COLO668 (cell line): ENCODE measurements at regions not wholly inside any gene's neighbourhood (a gene's known extent, or its start where the extent isn't known, plus 50 kb on each side); places are given as distances from the start of the nearest gene placed in this dataset.

Source experiments
- DNase-seq: peaks from one replicate; lab custom pipeline; 2025; ENCODE audit not compliant: unreplicated experiment; lab: John Stamatoyannopoulos, UW

DNA sequence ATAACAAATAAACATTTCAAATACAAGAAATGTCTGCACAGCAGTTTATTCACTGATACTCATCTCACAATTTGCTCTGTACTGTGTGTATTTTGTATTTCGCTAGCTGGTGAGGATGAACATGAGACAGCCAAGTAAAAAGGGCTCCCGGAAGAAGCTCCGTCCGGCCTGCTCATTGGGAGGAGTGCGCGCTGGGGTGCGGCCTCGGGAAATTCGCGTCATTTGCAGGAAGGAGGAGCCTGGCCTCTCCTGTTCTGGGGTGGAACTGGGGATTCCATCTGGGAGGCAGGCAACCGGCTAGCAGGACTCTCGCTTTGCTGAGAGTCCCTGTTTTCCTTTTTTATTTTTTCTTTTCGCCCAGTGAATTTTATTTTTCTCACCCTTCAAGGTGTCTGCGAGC is 368.4 kb upstream of the TMEM132C start:
- no peak for DNase-seq

DNA sequence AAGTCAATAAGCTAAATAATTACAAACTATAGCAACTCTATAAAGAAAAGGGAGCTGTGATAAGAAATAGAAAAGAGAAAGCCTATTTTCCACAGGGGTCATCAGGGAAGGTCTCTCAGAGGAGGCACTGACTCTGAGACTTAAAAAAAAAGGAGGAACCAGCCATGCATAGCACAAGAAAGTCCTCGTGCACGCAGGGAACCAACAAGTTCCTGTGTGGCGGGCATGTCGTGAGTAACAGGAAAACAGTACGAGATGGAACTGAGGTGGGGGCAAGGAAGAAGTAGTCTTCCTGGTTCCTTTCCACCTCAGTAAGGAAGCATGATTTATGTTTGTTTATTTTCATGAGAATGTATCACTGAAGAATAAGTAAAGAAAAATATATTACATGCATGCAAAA is 367.0 kb upstream of the TMEM132C start:
- no peak for DNase-seq

DNA sequence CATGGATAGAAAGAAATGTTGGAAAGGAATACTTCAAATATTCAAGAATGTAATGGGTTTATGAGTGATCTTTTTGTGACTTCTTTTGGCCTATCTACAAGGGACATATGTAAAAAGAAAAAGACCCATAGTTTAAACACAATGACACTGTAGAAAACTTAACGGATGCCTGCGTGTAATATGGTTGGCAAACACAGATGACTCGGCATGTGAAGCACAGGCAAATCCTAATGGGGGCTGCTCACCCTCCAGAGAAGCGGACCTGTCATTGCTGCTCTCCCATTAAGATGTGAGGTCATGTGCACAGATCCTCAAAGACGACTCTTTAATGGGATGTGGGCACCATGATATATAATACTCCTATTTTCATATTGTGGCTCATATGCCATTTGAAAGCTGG is 366.6 kb upstream of the TMEM132C start:
- DNase-seq, result no peak

- DNase-seq, result no peak
These were observed 363.8 kb upstream of the TMEM132C start for GRCh38 chr12:127903146-127903545.

- no peak for DNase-seq
These were observed 357.9 kb upstream of the TMEM132C start for GRCh38 chr12:127909041-127909440.

DNA sequence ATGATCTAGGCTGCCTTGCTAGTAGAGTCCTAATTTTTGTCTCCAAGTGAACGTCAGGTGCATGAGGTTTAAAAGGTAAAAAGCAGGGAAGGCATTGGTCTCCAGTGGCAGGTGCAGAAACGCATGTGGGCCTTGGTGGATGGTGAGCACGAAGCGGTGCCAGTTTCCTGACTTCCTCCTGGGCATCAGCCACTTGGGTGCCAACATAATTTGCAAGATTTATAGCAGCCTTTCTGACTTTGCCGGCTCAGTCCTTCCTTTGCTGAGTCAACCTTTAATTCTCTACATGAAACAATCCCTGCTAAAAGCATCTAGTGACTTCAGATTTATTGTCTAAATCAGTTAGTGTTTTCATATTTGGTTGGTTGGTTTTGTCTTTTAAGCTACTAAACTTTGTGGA is 355.7 kb upstream of the TMEM132C start:
- no peak for DNase-seq

- no peak for DNase-seq
These were observed 354.8 kb upstream of the TMEM132C start for GRCh38 chr12:127912035-127912665.

GRCh38 chr12:127923501-127923900 is 343.5 kb upstream of the TMEM132C start:
- DNase-seq, result no peak

- no peak for DNase-seq
These were observed 341.0 kb upstream of the TMEM132C start for GRCh38 chr12:127925971-127926370.

GRCh38 chr12:127928178-127928577 is 338.8 kb upstream of the TMEM132C start:
- DNase-seq, result no peak

DNA sequence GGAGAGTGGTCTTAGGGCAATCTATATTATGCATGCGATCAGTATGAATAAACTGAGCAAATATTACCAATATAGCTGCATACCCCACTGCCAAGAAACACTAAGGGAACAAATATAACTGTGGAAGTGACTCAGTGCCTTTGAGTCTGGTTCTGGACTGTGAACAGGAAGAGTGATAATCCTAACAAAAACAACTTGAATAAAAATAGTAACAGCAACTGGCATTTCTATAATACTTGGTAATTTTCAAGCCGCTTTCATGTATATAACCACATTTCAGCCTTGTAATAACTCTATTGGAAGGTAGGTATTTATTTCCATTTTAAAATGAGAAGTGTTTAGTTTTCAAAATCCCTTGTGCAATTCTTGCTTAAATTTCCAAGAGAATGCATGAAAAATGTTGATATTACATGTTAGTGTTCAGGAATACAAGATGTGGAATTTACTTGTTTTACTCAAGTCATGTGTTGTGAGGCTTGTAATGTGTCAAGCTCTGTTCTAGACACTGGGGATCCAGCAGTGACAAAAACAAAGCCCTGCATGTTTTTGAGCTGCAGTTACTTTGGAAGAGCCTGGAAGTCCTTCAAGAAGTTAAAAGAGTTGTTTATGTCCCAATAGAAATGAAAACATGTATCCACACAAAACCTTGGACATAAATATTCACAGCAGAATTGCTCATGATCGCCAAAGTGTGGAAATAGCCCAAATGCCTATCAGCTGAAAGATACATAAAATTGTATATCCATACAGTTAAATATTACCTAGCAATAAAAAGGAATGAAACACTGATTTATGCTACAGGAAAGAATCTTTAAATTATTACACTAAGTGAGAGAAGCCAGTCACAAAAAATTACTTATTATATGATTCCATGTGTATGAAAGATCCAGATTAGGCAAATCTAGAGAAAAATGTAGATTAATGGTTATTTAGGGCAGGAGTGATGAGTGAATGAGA is 338.1 kb upstream of the TMEM132C start:
- DNase-seq, result no peak

DNA sequence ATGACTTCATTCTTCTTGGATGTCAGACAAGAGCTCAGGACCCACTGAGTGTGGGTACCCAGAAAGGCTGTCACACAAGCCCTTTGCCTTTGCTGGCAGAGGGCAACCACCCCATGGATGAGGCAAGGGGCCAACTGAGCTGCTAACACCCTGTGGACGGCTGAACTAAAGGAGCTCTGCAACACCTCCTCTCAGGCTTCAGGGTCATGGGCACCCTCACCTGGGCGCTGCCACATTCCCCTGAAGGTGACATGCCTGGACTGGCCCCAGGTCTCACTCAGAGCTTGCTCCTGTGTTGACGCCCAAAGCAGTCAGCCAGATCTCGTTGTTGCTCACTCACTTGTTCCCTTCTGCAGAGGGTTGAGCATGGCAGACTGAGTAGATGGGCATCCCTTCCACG is 336.8 kb upstream of the TMEM132C start:
- DNase-seq, result no peak

GRCh38 chr12:127934409-127934808 is 332.6 kb upstream of the TMEM132C start:
- DNase-seq, result no peak

DNA sequence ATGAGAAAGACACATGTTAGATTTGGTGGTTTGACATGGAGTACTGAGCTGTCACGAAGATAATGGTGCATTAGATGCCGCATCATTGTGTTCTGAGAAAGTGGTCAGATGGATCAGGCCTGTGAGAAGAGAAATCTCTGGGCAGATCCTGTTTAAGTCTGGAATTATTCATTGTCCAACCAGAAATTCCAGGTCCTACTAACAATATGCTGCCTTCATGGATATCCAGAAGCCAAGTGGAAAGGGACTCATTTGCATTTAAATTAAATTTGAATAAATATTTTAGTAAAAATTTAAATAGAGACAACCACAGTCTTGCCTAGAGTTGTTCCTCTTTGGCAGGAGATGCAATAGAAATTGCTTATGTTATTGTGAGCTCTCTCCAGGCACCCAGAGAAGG is 330.5 kb upstream of the TMEM132C start:
- DNase-seq, result no peak

- DNase-seq, result no peak
These were observed 325.6 kb upstream of the TMEM132C start for GRCh38 chr12:127941332-127941731.

DNA sequence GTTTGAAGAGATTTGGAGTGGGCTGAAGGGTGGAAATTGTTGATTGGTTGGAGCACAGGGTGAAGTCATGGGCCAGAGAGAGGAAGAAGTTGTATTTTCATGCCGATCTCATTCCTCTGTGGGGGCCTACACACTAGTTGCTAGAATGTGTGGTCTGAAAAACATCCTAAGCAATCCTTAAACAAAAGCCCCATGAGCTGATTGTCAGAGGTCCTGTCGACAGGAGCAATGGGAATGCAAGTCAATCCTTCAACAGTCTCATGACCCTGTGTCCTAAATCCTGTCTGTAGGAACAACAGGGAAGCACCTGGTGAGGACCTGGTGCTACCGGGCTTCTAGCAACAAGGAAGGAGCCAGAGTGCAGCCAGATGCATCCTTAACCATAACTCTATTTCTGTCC is 324.0 kb upstream of the TMEM132C start:
- no peak for DNase-seq

DNA sequence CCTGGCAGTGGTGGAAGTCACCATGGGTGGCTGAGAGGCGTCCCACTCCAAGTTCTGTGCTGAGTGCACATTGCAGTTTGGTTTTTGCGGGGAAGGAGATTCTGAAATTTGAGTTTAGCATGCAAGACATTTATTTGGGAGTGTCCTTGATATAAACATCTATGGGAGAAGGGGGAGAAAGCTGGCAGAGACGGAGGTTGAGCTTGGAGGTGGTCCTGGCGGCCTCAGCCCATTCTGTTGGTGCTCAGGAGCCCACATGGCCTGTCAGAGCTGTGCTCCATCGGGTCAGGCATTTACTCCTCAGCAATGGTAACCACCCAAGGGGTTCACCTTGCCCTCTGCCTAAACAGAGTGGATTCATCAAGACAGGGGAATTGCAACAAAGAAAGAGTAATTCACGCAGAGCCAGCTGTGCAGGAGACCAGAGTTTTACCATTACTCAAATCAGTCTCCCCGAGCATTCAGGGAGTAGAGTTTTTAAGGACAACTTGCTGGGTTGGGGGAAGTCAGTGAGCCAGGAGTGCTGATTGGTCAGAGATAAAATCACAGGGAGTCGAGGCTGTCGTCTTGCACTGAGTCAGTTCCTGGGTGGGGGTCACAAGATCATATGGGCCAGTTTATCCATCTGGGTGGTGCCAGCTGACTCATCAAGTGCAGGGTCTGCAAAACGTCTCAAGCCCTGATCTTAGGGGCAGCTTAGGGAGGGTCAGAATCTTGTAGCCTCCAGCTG is 323.3 kb upstream of the TMEM132C start:
- no peak for DNase-seq

DNA sequence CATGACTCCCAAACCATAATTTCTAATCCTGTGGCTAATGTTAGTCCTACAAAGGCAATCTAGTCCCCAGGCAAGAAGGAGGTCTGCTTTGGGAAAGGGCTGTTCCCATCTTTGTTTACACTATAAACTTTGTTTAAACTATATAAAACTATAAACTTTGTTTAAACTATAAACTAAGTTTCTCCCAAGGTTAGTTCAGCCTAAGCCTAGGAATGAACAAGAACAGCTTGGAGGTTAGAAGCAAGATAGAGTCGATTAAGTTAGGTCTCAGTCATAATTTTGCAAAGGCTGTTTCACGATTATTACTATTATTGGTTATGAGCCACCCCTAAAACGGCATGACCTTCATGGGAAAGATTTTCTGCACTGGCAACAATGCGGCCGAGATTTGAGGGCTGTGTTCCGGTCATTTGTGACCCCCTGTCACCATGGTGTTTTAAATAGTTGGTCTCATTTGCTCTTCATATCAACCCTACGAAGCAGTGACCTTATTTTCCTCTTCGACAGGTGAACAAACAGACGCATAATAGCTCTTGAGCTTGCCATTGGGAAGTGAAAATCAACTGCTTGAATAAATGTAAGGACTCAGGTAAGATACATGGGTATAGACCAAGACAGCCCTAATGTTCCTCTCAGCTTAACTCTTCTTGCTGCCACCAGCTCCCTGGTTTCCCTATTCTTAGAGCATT is 322.6 kb upstream of the TMEM132C start:
- no peak for DNase-seq

DNA sequence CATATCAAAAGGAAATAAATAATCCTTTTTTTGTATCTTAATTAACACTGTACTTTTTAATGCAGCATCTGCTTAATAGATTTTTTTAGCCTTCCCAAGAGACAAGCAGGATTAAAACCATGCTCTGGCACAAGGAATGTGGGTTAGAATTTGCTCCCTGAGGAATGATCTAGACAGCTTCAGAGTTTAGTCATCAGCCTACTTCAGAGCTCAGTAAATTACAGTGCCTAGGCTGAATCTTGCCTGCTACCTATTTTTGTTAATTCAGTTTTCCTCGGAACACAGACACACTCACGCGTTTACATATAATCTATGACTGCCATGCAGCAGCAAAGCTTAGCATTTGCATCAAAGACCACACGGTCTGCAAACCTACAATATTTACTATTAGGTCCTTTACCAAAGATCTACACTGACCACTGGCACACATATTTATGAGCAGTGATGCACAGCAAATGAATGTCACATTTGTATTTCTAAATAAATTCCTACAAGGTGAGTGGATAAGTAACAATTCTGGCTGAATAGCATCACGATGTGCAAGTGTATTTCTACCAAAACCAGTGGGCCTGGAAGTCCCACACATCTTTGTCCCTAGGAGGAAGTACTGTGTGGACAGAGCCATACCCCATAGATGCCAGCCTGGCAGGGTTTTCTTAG is 309.8 kb upstream of the TMEM132C start:
- no peak for DNase-seq

DNA sequence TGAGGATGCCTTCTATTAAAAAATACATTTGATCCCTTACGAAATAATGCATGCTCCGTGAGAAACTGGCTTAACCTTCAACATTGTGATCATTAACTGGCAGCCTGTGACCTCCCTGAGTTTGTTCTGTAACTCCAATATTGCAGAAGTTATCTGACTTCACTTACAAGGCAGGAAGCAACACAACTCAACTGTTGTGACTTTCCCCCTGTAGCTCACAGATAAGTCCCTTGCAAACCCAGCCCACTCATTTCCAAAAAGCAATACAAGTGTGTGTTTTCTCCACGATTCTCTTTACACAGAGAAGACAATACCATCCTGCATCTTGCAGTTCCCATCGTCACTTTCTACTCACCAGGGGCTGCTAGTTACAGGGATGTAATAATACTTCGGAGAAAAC is 304.7 kb upstream of the TMEM132C start:
- DNase-seq, result no peak

GRCh38 chr12:127963933-127964332 is 303.0 kb upstream of the TMEM132C start:
- no peak for DNase-seq
